ENCODE measurements at regions not wholly inside any gene's neighbourhood (a gene's known extent, or its start where the extent isn't known, plus 50 kb on each side); places are given as distances from the start of the nearest gene placed in this dataset.

DNA sequence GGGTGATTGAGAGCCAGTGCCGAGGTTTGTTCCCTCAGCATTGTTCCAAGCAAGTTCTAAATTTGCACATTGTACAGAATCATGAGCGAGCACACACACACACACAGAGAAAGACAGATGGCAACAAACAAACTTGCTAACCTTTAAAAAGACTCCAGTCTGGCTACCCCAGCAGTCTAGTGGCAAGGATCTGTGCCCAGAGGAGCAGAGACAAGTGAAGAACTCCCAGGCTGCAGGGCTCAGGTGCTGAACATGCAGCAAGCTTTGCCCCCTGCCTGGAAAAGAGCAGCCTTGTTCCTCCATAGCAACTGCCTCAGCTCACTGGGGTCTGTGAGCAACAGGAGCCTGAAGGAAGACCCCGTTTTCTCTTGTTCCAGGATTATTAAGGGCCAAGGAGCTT, 169.2 kb upstream of the CCDC68 start:
- no peaks in the 10 kb centered on the region for H3K9me3 ChIP-seq (ENCODE audit: control insufficient read depth, low read length)
- H3K36me3 ChIP-seq (ENCODE audit: control insufficient read depth, insufficient read depth, low read length), result no peaks in the 10 kb centered on the region
- H3K27me3 ChIP-seq (ENCODE audit: control insufficient read depth, insufficient read depth, low read length), result no peaks in the 10 kb centered on the region
- TF ChIP-seq, protein P1, sequence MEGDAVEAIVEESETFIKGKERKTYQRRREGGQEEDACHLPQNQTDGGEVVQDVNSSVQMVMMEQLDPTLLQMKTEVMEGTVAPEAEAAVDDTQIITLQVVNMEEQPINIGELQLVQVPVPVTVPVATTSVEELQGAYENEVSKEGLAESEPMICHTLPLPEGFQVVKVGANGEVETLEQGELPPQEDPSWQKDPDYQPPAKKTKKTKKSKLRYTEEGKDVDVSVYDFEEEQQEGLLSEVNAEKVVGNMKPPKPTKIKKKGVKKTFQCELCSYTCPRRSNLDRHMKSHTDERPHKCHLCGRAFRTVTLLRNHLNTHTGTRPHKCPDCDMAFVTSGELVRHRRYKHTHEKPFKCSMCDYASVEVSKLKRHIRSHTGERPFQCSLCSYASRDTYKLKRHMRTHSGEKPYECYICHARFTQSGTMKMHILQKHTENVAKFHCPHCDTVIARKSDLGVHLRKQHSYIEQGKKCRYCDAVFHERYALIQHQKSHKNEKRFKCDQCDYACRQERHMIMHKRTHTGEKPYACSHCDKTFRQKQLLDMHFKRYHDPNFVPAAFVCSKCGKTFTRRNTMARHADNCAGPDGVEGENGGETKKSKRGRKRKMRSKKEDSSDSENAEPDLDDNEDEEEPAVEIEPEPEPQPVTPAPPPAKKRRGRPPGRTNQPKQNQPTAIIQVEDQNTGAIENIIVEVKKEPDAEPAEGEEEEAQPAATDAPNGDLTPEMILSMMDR (IDR thresholded peaks at IDR 0.05), result no peak
- no peak overlapping the region for H3K4me3 ChIP-seq (ENCODE audit: low read depth, low read length)
- H3K27ac ChIP-seq, result no peak overlapping the region
- no peak overlapping the region for H2AFZ ChIP-seq
- no peaks in the 10 kb centered on the region for H3K79me2 ChIP-seq
- no peaks in the 10 kb centered on the region for H3K4me1 ChIP-seq
- no peak overlapping the region for H3K4me2 ChIP-seq (ENCODE audit: low read length)
- no peak overlapping the region for H3K9ac ChIP-seq

DNA sequence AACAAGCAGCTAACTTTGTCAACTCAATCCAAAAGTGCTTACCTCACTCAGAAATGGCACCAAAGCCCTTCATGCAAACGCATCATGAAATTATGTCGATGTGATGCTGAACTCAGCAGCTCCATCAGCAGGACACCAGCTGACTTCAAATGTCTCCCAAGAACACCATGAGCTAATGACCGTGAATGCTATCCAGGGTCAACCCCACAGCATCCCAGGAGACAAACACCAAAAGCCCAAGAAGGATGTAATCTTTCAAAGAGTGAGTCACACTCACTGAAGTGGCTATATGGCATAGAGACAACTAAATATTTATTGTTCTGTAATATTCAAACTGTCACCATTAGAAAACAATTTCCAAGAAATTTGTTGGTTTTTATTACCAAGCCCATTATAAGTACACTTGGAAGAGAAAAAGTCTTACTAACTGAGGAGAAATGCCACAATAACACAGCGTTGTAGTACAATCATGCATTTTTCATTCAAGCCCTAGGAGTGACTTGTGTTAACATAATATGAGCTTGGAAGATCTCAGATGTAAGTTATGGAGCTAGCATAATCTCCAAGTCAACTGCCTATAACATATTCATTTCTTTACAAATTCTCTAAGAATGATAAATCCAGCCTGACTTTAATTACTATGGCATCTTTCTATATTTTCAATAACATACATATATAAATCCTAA, 165.0 kb upstream of the CCDC68 start:
- H3K9me3 ChIP-seq (ENCODE audit: control insufficient read depth, low read length), result no peaks in the 10 kb centered on the region
- no peaks in the 10 kb centered on the region for H3K4me1 ChIP-seq

DNA sequence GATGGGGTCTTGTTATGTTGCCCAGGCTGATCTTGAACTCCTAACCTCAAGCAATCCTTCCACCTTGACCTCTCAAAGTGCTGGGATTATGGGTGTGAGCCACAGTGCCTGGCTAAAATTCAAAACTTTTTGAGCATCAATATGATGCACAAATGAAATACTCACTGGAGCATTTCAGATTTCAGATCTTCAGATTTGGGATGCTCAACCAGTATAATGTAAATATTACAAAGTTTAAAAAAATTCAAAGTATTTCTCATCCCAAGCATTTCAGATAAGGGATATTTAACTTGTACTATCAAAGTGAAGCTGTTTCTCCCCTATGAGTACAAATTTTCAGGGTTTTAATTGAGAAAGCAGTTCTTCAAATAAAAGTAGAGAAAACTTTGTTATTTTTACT, 164.1 kb upstream of the CCDC68 start:
- H2AFZ ChIP-seq, result no peak overlapping the region
- TF ChIP-seq, protein P1 (IDR thresholded peaks at IDR 0.05), result no peak
- no peak overlapping the region for H3K27ac ChIP-seq
- no peak overlapping the region for H3K4me3 ChIP-seq (ENCODE audit: low read depth, low read length)
- no peaks in the 10 kb centered on the region for H3K4me1 ChIP-seq
- H3K9me3 ChIP-seq (ENCODE audit: control insufficient read depth, low read length), result no peaks in the 10 kb centered on the region
- H3K79me2 ChIP-seq, result no peaks in the 10 kb centered on the region
- H3K4me2 ChIP-seq (ENCODE audit: low read length), result no peak overlapping the region
- H3K9ac ChIP-seq, result no peak overlapping the region
- no peaks in the 10 kb centered on the region for H3K36me3 ChIP-seq (ENCODE audit: control insufficient read depth, insufficient read depth, low read length)
- no peaks in the 10 kb centered on the region for H3K27me3 ChIP-seq (ENCODE audit: control insufficient read depth, insufficient read depth, low read length)

More for the DNA sequence above, 165.0 kb upstream of the CCDC68 start:
- Histone ChIP-seq H3K9ac (no peak overlapping the region), H3K27me3 (ENCODE audit: control insufficient read depth, insufficient read depth, low read length) (no peaks in the 10 kb centered on the region), H3K36me3 (ENCODE audit: control insufficient read depth, insufficient read depth, low read length) (no peaks in the 10 kb centered on the region), H3K4me2 (ENCODE audit: low read length) (no peak overlapping the region), H2AFZ (no peak overlapping the region), H3K27ac (no peak overlapping the region), H3K4me3 (ENCODE audit: low read depth, low read length) (no peak overlapping the region), H3K79me2 (no peaks in the 10 kb centered on the region)
- TF ChIP-seq, protein P1 (IDR thresholded peaks at IDR 0.05), result no peak

DNA sequence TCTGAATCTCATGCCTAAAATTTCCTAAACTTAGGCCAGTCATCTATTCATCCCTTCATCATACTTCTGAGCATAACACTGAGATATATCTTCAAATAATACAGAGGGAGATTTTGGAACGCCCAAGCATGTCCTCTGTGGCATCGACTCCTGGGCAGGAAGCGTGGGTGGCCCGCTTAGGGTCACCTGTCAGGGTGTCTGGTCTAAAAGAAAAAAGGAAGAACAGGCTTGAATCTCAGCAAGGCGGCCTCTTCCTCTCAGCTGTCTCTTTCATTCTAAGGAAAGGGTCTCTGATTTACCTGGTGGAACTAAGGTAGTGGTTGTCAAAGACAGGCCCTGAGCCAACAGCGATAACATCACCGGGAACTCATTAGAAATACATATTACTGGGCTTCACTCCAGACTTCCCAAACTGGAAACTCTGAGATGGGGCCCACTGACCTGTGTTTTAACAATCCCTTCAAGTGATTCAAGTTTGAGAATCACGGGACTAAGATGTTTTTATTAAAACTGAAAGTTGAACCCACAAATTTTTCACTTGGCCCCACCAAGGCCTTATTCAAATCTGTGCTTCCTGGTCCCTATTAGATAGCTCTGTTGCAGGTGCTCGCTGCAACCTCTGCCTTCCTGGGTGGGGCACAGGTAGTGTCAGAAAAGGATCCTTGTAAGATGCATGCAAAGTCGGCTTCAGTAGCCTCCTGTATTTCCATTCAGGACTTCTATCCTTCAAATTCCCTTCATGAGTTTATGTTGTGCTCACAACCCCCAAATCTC, 162.3 kb upstream of the CCDC68 start:
- Histone ChIP-seq H2AFZ (no peak overlapping the region), H3K9me3 (ENCODE audit: control insufficient read depth, low read length) (no peaks in the 10 kb centered on the region), H3K9ac (no peak overlapping the region), H3K4me2 (ENCODE audit: low read length) (no peak overlapping the region), H3K36me3 (ENCODE audit: control insufficient read depth, insufficient read depth, low read length) (no peaks in the 10 kb centered on the region), H3K4me3 (ENCODE audit: low read depth, low read length) (no peak overlapping the region), H3K4me1 (no peaks in the 10 kb centered on the region), H3K27ac (no peak overlapping the region), H3K27me3 (ENCODE audit: control insufficient read depth, insufficient read depth, low read length) (no peaks in the 10 kb centered on the region), H3K79me2 (no peaks in the 10 kb centered on the region)
- TF ChIP-seq, protein P1 (IDR thresholded peaks at IDR 0.05), result no peak
